ENCODE measurements at regions not wholly inside any gene's neighbourhood (a gene's known extent, or its start where the extent isn't known, plus 50 kb on each side); places are given as distances from the start of the nearest gene placed in this dataset.

- H2BK15ac ChIP-seq (ENCODE audit: low read length), result no peak overlapping the region
- WGBS, 2 experiments (ENCODE audit: extremely low coverage in 1 of 2, insufficient coverage in 1 of 2, insufficient read length in 1 of 2, insufficient replicate concordance in 2 of 2, low coverage in 1 of 2, low lambda C conversion rate in 2 of 2, missing lambda C conversion rate in 1 of 2), result 88% methylated on average over 1 of the region's 1 CpG; no CpG with 5 or more reads in 1 of the 2 experiments
- no peaks in the 10 kb centered on the region for H4K20me1 ChIP-seq (replicated peaks in 1 of 2; ENCODE audit: control insufficient read depth in 1 of 2, insufficient read depth in 2 of 2, low read length in 2 of 2)
- H2AK5ac ChIP-seq (ENCODE audit: low read depth, low read length), result no peak overlapping the region
- H2AFZ ChIP-seq (ENCODE audit: low read length), result no peak overlapping the region
- H4K5ac ChIP-seq (ENCODE audit: insufficient read length, low read depth, low read length), result no peak overlapping the region
- no peak overlapping the region for H2BK12ac ChIP-seq (ENCODE audit: low read depth, low read length)
- no peak overlapping the region for H3K56ac ChIP-seq (replicated peaks; ENCODE audit: insufficient read length, low read depth, low read length)
- no peaks in the 10 kb centered on the region for H3K4me1 ChIP-seq (replicated peaks in 1 of 4; ENCODE audit: control insufficient read depth in 3 of 4, insufficient read depth in 4 of 4, low read length in 3 of 4)
- ChIA-PET CTCF (ENCODE audit: partially characterized antibody) (interaction anchor here (0.6 to 1.1 kb wide), 3 partner anchors 12 to 57 kb away, joined by 3 to 4 read pairs (median 3); no protein-coding TSS in a partner anchor), POLR2A (ENCODE audit: partially characterized antibody) (no interaction called here)
- TF ChIP-seq TAF1 (IDR thresholded peaks at IDR 0.05; ENCODE audit: low read depth, low read length) (no peak), E2F6 (IDR thresholded peaks at IDR 0.05) (no peak), KDM1A (IDR thresholded peaks at IDR 0.05; ENCODE audit: borderline replicate concordance, low read length) (no peak)
- no peaks in the 10 kb centered on the region for H3K27me3 ChIP-seq (replicated peaks in 1 of 4; ENCODE audit: control insufficient read depth in 3 of 4, extremely low read depth in 1 of 4, insufficient read depth in 3 of 4, low read length in 3 of 4)
- H3K23ac ChIP-seq (ENCODE audit: insufficient read length), result no peak overlapping the region
- no peaks in the 10 kb centered on the region for H3K79me2 ChIP-seq (ENCODE audit: control insufficient read depth in 1 of 2, insufficient read depth in 2 of 2, low read length in 2 of 2)
- H3K14ac ChIP-seq (ENCODE audit: insufficient read length), result no peak overlapping the region
- no peak overlapping the region for H4K8ac ChIP-seq (ENCODE audit: extremely low read depth, insufficient read depth, low read length)
- H3K27ac ChIP-seq (ENCODE audit: low read depth, low read length), result no peak overlapping the region
- no peak overlapping the region for H3K4ac ChIP-seq (replicated peaks; ENCODE audit: insufficient read length, low read depth, low read length)
- no peak overlapping the region for H3K9ac ChIP-seq (replicated peaks in 1 of 4; ENCODE audit: extremely low read depth in 1 of 4, low read depth in 3 of 4, low read length in 3 of 4)
- H4K91ac ChIP-seq (replicated peaks; ENCODE audit: insufficient read length, low read length), result no peak overlapping the region
- no peak overlapping the region for H3K18ac ChIP-seq (ENCODE audit: extremely low read depth, low read length)
- H3K79me1 ChIP-seq (ENCODE audit: low read depth, low read length), result no peaks in the 10 kb centered on the region
- no peak overlapping the region for H3K4me3 ChIP-seq (ENCODE audit: extremely low read depth in 1 of 4, insufficient read depth in 2 of 4, low read depth in 3 of 4, low read length in 4 of 4)
- H2BK20ac ChIP-seq (ENCODE audit: low read length), result no peak overlapping the region
- FAIRE-seq (no peak), DNase-seq (ENCODE audit: low read depth in 1 of 2, low spot score in 2 of 2) (no peak)
- H2BK5ac ChIP-seq (ENCODE audit: low read depth, low read length), result no peak overlapping the region
- H3K4me2 ChIP-seq (ENCODE audit: insufficient read depth in 1 of 2, low read depth in 2 of 2, low read length in 2 of 2), result no peak overlapping the region
- no peaks in the 10 kb centered on the region for H3K23me2 ChIP-seq (ENCODE audit: low read depth, low read length)
- H2BK120ac ChIP-seq (replicated peaks; ENCODE audit: low read depth, low read length), result no peak overlapping the region
- peaks cover 7 to 10% of the 10 kb centered on the region in 2 experiments; a peak in 3 of 4 replicates for H3K9me3 ChIP-seq (ENCODE audit: insufficient read depth in 2 of 2, low read depth in 1 of 2, low read length in 1 of 2)
- H3K36me3 ChIP-seq (ENCODE audit: control insufficient read depth in 2 of 4, insufficient read depth in 4 of 4, low read length in 3 of 4), result no peaks in the 10 kb centered on the region
These were observed 300.6 kb upstream of the TMEM132C start for GRCh38 chr12:127966331-127966730.
